ENCODE measurements at regions not wholly inside any gene's neighbourhood (a gene's known extent, or its start where the extent isn't known, plus 50 kb on each side); places are given as distances from the start of the nearest gene placed in this dataset.
"Not testable (repeated sequence)": the region's sequence is repeated elsewhere in the genome, so short reads cannot be mapped to it uniquely, and the experiment has no call there.

- no peak for DNase-seq (ENCODE audit: low read depth)
Observed at GRCh38 chr4:116020141-116020722, 906.8 kb upstream of the NDST4 start.

GRCh38 chr4:116018831-116019230 lies 905.4 kb upstream of the NDST4 start:
- no peak for DNase-seq (ENCODE audit: low read depth)

GRCh38 chr4:116016201-116016600 lies 902.8 kb upstream of the NDST4 start:
- peak; percentile 72 for DNase-seq (ENCODE audit: low read depth)

GRCh38 chr4:116015549-116015948 lies 902.1 kb upstream of the NDST4 start:
- no peak for DNase-seq (ENCODE audit: low read depth)

- no peak for DNase-seq (ENCODE audit: low read depth)
Observed at GRCh38 chr4:116015062-116015461, 901.6 kb upstream of the NDST4 start.

- DNase-seq (ENCODE audit: low read depth), result no peak
Observed at GRCh38 chr4:116010923-116011322, 897.5 kb upstream of the NDST4 start.

- no peak for DNase-seq (ENCODE audit: low read depth)
Observed at GRCh38 chr4:116005806-116006088, 892.3 kb upstream of the NDST4 start.

- DNase-seq (ENCODE audit: low read depth), result no peak
Observed at GRCh38 chr4:116005037-116005805, 891.8 kb upstream of the NDST4 start.

- no peak for DNase-seq (ENCODE audit: low read depth)
Observed at GRCh38 chr4:116001291-116001690, 887.9 kb upstream of the NDST4 start.

GRCh38 chr4:115986573-115986972 lies 873.2 kb upstream of the NDST4 start:
- DNase-seq (ENCODE audit: low read depth), result no peak

- DNase-seq (ENCODE audit: low read depth), result not testable (repeated sequence)
Observed at GRCh38 chr4:115975421-115976001, 862.1 kb upstream of the NDST4 start.

- no peak for DNase-seq (ENCODE audit: low read depth)
Observed at GRCh38 chr4:115973768-115974167, 860.3 kb upstream of the NDST4 start.

GRCh38 chr4:115972967-115973366 lies 859.5 kb upstream of the NDST4 start:
- no peak for DNase-seq (ENCODE audit: low read depth)

- no peak for DNase-seq (ENCODE audit: low read depth)
Observed at GRCh38 chr4:115970859-115971258, 857.4 kb upstream of the NDST4 start.

- no peak for DNase-seq (ENCODE audit: low read depth)
Observed at GRCh38 chr4:115969756-115970155, 856.3 kb upstream of the NDST4 start.

GRCh38 chr4:115965588-115965987 lies 852.2 kb upstream of the NDST4 start:
- no peak for DNase-seq (ENCODE audit: low read depth)

GRCh38 chr4:115956054-115956796 lies 842.8 kb upstream of the NDST4 start:
- not testable (repeated sequence) for DNase-seq (ENCODE audit: low read depth)

GRCh38 chr4:115950806-115951205 lies 837.4 kb upstream of the NDST4 start:
- DNase-seq (ENCODE audit: low read depth), result no peak

- not testable (repeated sequence) for DNase-seq (ENCODE audit: low read depth)
Observed at GRCh38 chr4:115949974-115950743, 836.7 kb upstream of the NDST4 start.

- DNase-seq (ENCODE audit: low read depth), result no peak
Observed at GRCh38 chr4:115945026-115945425, 831.6 kb upstream of the NDST4 start.

- DNase-seq (ENCODE audit: low read depth), result no peak
Observed at GRCh38 chr4:115944146-115944905, 830.9 kb upstream of the NDST4 start.
